ENCODE measurements at regions not wholly inside any gene's neighbourhood (a gene's known extent, or its start where the extent isn't known, plus 50 kb on each side); places are given as distances from the start of the nearest gene placed in this dataset.

DNA sequence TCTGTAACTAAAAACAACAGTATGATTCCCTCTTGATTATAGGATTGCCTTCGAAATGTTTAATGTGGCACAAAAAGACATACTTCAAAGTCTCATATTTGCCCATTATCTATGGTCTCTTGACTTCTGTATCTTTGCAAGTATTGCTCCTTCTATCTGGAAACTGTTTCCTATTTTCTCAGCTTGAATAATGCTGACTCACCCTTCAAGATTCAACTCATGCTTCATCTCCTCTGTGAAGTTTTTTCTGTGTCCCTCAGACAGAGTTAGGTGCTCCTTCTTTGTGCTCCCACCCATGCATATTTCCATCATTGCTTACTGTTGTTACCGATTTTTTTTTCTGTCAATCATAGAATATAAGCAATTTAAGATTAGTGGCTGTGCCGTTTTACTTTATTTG lies 192.8 kb upstream of the ROBO1 start:
- TF ChIP-seq, protein P1, sequence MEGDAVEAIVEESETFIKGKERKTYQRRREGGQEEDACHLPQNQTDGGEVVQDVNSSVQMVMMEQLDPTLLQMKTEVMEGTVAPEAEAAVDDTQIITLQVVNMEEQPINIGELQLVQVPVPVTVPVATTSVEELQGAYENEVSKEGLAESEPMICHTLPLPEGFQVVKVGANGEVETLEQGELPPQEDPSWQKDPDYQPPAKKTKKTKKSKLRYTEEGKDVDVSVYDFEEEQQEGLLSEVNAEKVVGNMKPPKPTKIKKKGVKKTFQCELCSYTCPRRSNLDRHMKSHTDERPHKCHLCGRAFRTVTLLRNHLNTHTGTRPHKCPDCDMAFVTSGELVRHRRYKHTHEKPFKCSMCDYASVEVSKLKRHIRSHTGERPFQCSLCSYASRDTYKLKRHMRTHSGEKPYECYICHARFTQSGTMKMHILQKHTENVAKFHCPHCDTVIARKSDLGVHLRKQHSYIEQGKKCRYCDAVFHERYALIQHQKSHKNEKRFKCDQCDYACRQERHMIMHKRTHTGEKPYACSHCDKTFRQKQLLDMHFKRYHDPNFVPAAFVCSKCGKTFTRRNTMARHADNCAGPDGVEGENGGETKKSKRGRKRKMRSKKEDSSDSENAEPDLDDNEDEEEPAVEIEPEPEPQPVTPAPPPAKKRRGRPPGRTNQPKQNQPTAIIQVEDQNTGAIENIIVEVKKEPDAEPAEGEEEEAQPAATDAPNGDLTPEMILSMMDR (IDR thresholded peaks at IDR 0.05), result no peak
- no peak for TF ChIP-seq POLR2A (IDR thresholded peaks at IDR 0.05)
